T-cell (primary cell): ENCODE measurements at regions not wholly inside any gene's neighbourhood (a gene's known extent, or its start where the extent isn't known, plus 50 kb on each side); places are given as distances from the start of the nearest gene placed in this dataset.
A peak's percentile ranks its signal among the peaks of the same experiment; 100 is the strongest.
"Not testable (repeated sequence)": the region's sequence is repeated elsewhere in the genome, so short reads cannot be mapped to it uniquely, and the experiment has no call there.

Source experiments
- ATAC-seq, 4 experiments: fragments of 200-7000 bp in 3 of 4; fragments of 150-1000 bp in 1 of 4; cut with Tn5 transposase; replicated peaks in 1 of 4; 1 replicate in 3 of 4; 2 replicates in 1 of 4; pipeline ENCODE4 v1.10.0; 2021; ENCODE audit warnings: moderate library complexity in 3 of 4, mild to moderate bottlenecking in 2 of 4, moderate number of reproducible peaks in 1 of 4
- CTCF ChIA-PET, 2 donors: fragments of 300-600 bp; sonication (Branson Sonifier 250); formaldehyde crosslinking; loops; one replicate each; lab custom pipeline; 2022; ENCODE audit warnings: antibody characterized with exemption in 2 of 2; lab: Charles Lee
- POLR2A ChIA-PET, 2 donors: fragments of 300-600 bp; sonication (Branson Sonifier 250); formaldehyde crosslinking; loops; one replicate each; lab custom pipeline; 2022; ENCODE audit warnings: antibody characterized with exemption in 2 of 2; lab: Charles Lee
- DNase-seq, 35 experiments: peaks; one replicate each; pipeline versions ENCODE4 v3.0.0 to v3.0.0-alpha.2; 2013 to 2023
- H3K27ac ChIP-seq: one replicate; pipeline ENCODE4 v1.5.1; 2013; ENCODE audit warnings: low read length
- H3K27me3 ChIP-seq, 2 experiments: replicated peaks in 1 of 2; 1 replicate in 1 of 2; 2 replicates in 1 of 2; pipeline versions ENCODE4 v1.6.1 to v1.7.0; 2013; ENCODE audit warnings: low read length in 1 of 2, mixed read lengths in 1 of 2; ENCODE audit not compliant: control insufficient read depth in 2 of 2, insufficient read depth in 2 of 2; ENCODE audit errors: extremely low read depth in 1 of 2
- H3K36me3 ChIP-seq, 2 donors: 1 replicate in 1 of 2; 2 replicates in 1 of 2; pipeline versions ENCODE4 v1.6.1 to v1.7.0; 2013; ENCODE audit warnings: low read length in 1 of 2; ENCODE audit not compliant: control insufficient read depth in 2 of 2, insufficient read depth in 1 of 2; ENCODE audit errors: extremely low read depth in 1 of 2
- H3K4me1 ChIP-seq, 2 experiments: 1 replicate in 1 of 2; 2 replicates in 1 of 2; pipeline versions ENCODE4 v1.6.1 to v1.7.0; 2013; ENCODE audit warnings: low read length in 2 of 2, mixed read lengths in 1 of 2; ENCODE audit not compliant: insufficient read depth in 2 of 2, control insufficient read depth in 1 of 2; ENCODE audit errors: extremely low read depth in 1 of 2
- H3K4me3 ChIP-seq, 2 donors: 1 replicate in 1 of 2; 2 replicates in 1 of 2; pipeline versions ENCODE4 v1.5.1 to v1.7.0; 2013; ENCODE audit warnings: mild to moderate bottlenecking in 2 of 2, low read length in 1 of 2, moderate library complexity in 1 of 2; ENCODE audit not compliant: control insufficient read depth in 1 of 2; ENCODE audit errors: extremely low read depth in 1 of 2
- H3K9me3 ChIP-seq: 2 replicates; pipeline ENCODE4 v1.7.0; 2013
- H3K27ac Mint-ChIP-seq, 2 donors: one replicate each; pipeline ENCODE4 v1.8.0; 2020 to 2021; ENCODE audit warnings: mild to moderate bottlenecking in 2 of 2, mixed read lengths in 2 of 2
- H3K27me3 Mint-ChIP-seq, 2 donors: one replicate each; pipeline ENCODE4 v1.8.0; 2021 to 2022; ENCODE audit warnings: mixed read lengths in 2 of 2
- H3K36me3 Mint-ChIP-seq: one replicate; pipeline ENCODE4 v1.8.0; 2021; ENCODE audit warnings: mixed read lengths
- H3K4me1 Mint-ChIP-seq, 3 donors: one replicate each; pipeline ENCODE4 v1.8.0; 2020 to 2022; ENCODE audit warnings: mixed read lengths in 3 of 3, mild to moderate bottlenecking in 1 of 3
- H3K4me3 Mint-ChIP-seq, 3 donors: one replicate each; pipeline ENCODE4 v1.8.0; 2020 to 2022; ENCODE audit warnings: mild to moderate bottlenecking in 3 of 3, mixed read lengths in 3 of 3, moderate library complexity in 3 of 3
- H3K9me3 Mint-ChIP-seq, 3 donors: one replicate each; pipeline ENCODE4 v1.8.0; 2020 to 2022; ENCODE audit warnings: mixed read lengths in 3 of 3
- WGBS: methylation state at CpG from one replicate; pipeline ENCODE4 v1.1.5; 2013; ENCODE audit warnings: missing lambda C conversion rate; ENCODE audit not compliant: insufficient coverage; 5-methylcytosine and 5-hydroxymethylcytosine counted together

GRCh38 chrX:55159551-55159950, 60.6 kb upstream of the PAGE5 start:
- no peak for ATAC-seq
- ChIA-PET CTCF (no interaction called here), POLR2A (no interaction called here)
- no peak overlapping the region for H3K4me3 ChIP-seq
- H3K9me3 Mint-ChIP-seq, result no peaks in the 10 kb centered on the region
- H3K36me3 ChIP-seq, result peaks cover 0 to 3% of the 10 kb centered on the region in 2 donors
- no peaks in the 10 kb centered on the region for H3K27me3 ChIP-seq
- H3K27ac ChIP-seq, result peak overlapping the region; percentile 87
- peaks cover 10% of the 10 kb centered on the region for H3K36me3 Mint-ChIP-seq
- H3K4me1 ChIP-seq, result peaks cover 2 to 6% of the 10 kb centered on the region in 2 experiments
- no peak overlapping the region for H3K4me3 Mint-ChIP-seq
- H3K4me1 Mint-ChIP-seq, result peaks cover 8 to 20% (median 14%) of the 10 kb centered on the region in 3 donors
- no peaks in the 10 kb centered on the region for H3K9me3 ChIP-seq
- H3K27me3 Mint-ChIP-seq, result peaks cover 0 to 11% of the 10 kb centered on the region in 2 donors
- no peak overlapping the region for H3K27ac Mint-ChIP-seq
- peak in 1 of 35 experiments; percentile 9 for DNase-seq
- WGBS, result no CpG with 5 or more reads among the region's 3 CpGs

DNA sequence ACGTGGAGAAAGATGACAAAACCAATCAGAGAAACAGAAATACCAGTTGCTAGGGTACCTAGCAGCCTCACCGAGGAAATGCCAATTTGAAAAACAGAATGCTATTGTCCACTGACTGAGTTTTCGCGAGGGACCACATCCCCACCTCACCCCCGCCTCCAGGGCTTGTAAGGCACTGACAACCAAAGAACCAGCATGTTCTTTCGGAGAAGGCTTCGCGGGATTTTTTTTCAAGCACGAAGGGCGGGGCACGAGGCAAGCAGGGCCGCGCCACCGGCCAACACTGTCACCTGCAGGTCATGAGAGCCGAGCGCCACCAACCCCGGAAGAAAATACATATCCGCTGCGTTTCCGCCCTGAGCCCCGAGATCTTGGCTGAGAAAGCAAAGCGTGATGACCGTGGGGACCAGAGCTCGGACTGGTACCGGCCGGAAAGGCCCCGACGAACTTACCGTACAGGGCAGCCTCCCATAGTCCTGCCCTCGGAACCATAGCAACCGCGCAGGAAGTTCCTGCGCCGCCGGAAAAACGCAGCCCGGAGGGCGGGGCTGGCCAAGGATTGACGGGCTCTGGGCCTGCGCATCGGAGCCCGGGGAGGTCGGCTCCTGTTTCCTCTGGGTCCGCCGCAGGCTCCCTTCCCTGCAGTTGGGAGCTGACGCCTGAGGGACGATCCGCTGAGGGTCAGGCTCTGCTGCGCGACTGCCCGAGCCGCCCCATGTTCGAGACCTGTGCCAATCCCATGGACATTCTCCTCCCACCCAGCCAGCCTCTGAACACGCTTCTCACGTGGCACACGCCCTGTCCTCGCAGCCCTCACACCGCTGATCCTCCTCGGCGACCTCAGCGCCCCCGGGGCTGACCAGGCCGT, 59.2 kb upstream of the PAGE5 start:
- no peaks in the 10 kb centered on the region for H3K27me3 ChIP-seq
- Mint-ChIP-seq H3K36me3 (no peaks in the 10 kb centered on the region), H3K4me1 (peaks cover 8 to 20% (median 14%) of the 10 kb centered on the region in 3 donors), H3K4me3 (peak overlapping the region; percentile 80 to 91 (median 88)), H3K27ac (peak overlapping the region; percentile 96 to 97), H3K9me3 (no peaks in the 10 kb centered on the region), H3K27me3 (peaks cover 0 to 17% of the 10 kb centered on the region in 2 donors)
- no peaks in the 10 kb centered on the region for H3K9me3 ChIP-seq
- H3K4me1 ChIP-seq, result peaks cover 2 to 6% of the 10 kb centered on the region in 2 experiments
- H3K4me3 ChIP-seq, result peak overlapping the region; percentile 77 to 82
- under 1% methylated on average over 25 of the region's 63 CpGs for WGBS
- ChIA-PET POLR2A (interaction anchor here in 1 of 2 donors (0.5 to 0.7 kb wide), 3 partner anchors 33 to 1088 kb away, joined by 3 to 4 read pairs (median 3); no protein-coding TSS in a partner anchor), CTCF (no interaction called here)
- ATAC-seq (peak; percentile 93 to 95 (median 94)), DNase-seq (peak; percentile 79 to 93 (median 88))
- peaks cover 0 to 3% of the 10 kb centered on the region in 2 donors for H3K36me3 ChIP-seq
- peak overlapping the region; percentile 87 for H3K27ac ChIP-seq

DNA sequence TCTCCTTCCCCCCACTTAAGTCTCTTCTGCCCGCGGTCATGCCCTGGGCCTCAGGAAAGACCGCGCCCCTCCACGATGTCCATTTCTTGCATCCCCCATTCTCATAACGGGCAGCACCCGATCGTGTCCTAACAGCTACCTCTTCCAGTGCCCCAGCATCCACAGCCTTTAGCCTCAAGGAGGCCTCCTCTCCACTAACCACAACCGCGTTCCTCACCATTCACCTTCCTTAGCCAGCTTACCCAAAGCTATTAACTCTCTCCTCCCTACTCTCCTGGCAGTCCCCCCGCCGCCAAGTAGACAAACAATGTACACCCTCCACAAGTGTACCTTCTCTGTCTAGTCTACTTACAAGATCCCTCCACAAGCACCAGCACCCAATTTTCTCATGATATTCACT, 58.6 kb upstream of the PAGE5 start:
- Histone ChIP-seq H3K9me3 (no peaks in the 10 kb centered on the region), H3K4me3 (peak overlapping the region; percentile 77 to 82), H3K36me3 (peaks cover 0 to 3% of the 10 kb centered on the region in 2 donors), H3K27me3 (no peaks in the 10 kb centered on the region), H3K4me1 (peaks cover 2 to 6% of the 10 kb centered on the region in 2 experiments), H3K27ac (peak overlapping the region; percentile 87)
- H3K36me3 Mint-ChIP-seq, result no peaks in the 10 kb centered on the region
- POLR2A ChIA-PET, result interaction anchor here in 1 of 2 donors (0.5 to 0.6 kb wide), 2 partner anchors 714 to 1087 kb away, joined by 3 read pairs; no protein-coding TSS in a partner anchor
- H3K9me3 Mint-ChIP-seq, result no peaks in the 10 kb centered on the region
- ATAC-seq (no peak), DNase-seq (peak in 1 of 35 experiments; percentile 0)
- peaks cover 8 to 20% (median 14%) of the 10 kb centered on the region in 3 donors for H3K4me1 Mint-ChIP-seq
- WGBS, result 80% methylated on average over 2 of the region's 12 CpGs
- CTCF ChIA-PET, result no interaction called here
- peaks cover 0 to 17% of the 10 kb centered on the region in 2 donors for H3K27me3 Mint-ChIP-seq
- peak overlapping the region; percentile 80 to 91 (median 88) for H3K4me3 Mint-ChIP-seq
- peak overlapping the region; percentile 96 to 97 for H3K27ac Mint-ChIP-seq

DNA sequence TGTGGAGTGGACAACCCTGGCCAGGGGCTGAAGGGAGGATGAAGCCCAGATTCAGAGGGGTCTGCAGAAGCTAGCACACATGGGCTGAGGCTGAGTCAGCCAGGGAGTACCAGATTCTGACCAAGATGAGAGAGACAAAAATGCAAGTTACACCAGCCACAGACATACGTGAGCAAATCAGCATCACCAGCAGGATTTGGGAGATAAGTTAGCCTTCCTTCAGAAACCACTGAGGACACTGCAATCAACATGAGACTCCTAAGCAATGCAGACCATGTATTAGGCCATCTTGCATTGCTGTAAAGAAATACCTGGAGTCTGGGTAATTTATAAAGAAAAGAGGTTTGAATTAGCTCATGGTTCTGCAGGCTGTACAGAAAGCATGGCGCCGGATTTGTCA, 57.0 kb upstream of the PAGE5 start:
- Histone ChIP-seq H3K27me3 (no peaks in the 10 kb centered on the region), H3K4me1 (peaks cover 2 to 6% of the 10 kb centered on the region in 2 experiments), H3K9me3 (no peaks in the 10 kb centered on the region), H3K4me3 (no peak overlapping the region), H3K27ac (no peak overlapping the region), H3K36me3 (no peaks in the 10 kb centered on the region)
- DNase-seq, result no peak
- Mint-ChIP-seq H3K36me3 (no peaks in the 10 kb centered on the region), H3K4me1 (peaks cover 8 to 20% (median 14%) of the 10 kb centered on the region in 3 donors), H3K27ac (no peak overlapping the region), H3K4me3 (no peak overlapping the region), H3K27me3 (peaks cover 0 to 28% of the 10 kb centered on the region in 2 donors), H3K9me3 (no peaks in the 10 kb centered on the region)
- no CpG with 5 or more reads among the region's 3 CpGs for WGBS
- POLR2A ChIA-PET, result no interaction called here
- no peak for ATAC-seq
- CTCF ChIA-PET, result no interaction called here

GRCh38 chrX:55165026-55165425, 55.1 kb upstream of the PAGE5 start:
- Mint-ChIP-seq H3K4me1 (peaks cover 8 to 13% (median 10%) of the 10 kb centered on the region in 3 donors), H3K27me3 (peaks cover 0 to 28% of the 10 kb centered on the region in 2 donors)
- POLR2A ChIA-PET, H3K4me3 ChIP-seq, H3K9me3 ChIP-seq, DNase-seq, H3K9me3 Mint-ChIP-seq, H3K36me3 ChIP-seq, H3K4me3 Mint-ChIP-seq, CTCF ChIA-PET, H3K27ac ChIP-seq, H3K27ac Mint-ChIP-seq, H3K27me3 ChIP-seq, H3K4me1 ChIP-seq, ATAC-seq, H3K36me3 Mint-ChIP-seq: not testable (repeated sequence)
- WGBS, result no CpG with 5 or more reads among the region's 4 CpGs

DNA sequence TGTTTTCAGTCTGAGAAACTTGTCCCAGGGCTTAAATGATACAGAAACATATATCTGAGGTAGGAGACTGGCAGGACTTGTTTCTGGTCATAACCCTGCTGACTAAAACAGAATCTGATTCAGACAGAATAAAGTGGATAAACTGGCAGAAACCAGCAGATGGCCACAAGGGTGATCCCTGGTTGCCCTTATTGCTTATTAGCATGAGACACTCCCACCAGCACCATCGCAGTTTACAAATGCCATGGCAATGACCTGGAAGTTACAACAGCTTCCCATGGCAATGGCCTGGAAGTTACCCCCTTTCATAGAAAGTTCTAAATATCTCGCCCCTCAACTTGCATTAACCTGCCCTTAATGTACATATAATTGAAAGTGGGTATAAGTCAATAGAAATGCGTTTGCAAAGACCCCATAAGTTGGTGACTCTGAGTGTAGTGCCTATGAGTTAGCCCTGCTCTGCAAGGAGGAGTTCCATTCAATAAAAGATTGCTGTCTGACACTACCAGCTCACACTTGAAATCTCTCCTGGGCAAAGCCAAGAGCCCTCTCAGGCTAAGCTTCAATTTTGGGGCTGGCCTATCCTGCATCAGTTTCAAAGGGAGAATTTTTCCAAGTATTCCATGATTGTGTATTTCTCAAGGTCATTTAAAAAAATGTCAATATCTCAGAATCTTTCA, 52.9 kb upstream of the PAGE5 start:
- CTCF ChIA-PET, result no interaction called here
- no peak overlapping the region for H3K4me3 Mint-ChIP-seq
- WGBS, result no CpG with 5 or more reads among the region's 3 CpGs

More for the DNA sequence above, 52.9 kb upstream of the PAGE5 start:
- H3K36me3 Mint-ChIP-seq, result no peaks in the 10 kb centered on the region
- no peaks in the 10 kb centered on the region for H3K9me3 Mint-ChIP-seq
- no peak overlapping the region for H3K4me3 ChIP-seq
- DNase-seq (no peak), ATAC-seq (no peak)
- POLR2A ChIA-PET, result no interaction called here
- no peaks in the 10 kb centered on the region for H3K9me3 ChIP-seq
- no peaks in the 10 kb centered on the region for H3K4me1 Mint-ChIP-seq
- H3K27ac Mint-ChIP-seq, result no peak overlapping the region
- no peaks in the 10 kb centered on the region for H3K4me1 ChIP-seq
- no peak overlapping the region for H3K27ac ChIP-seq
- H3K27me3 Mint-ChIP-seq, result peaks cover 0 to 28% of the 10 kb centered on the region in 2 donors
- H3K27me3 ChIP-seq, result no peaks in the 10 kb centered on the region
- H3K36me3 ChIP-seq, result no peaks in the 10 kb centered on the region
